B cell (primary cell): ENCODE measurements at regions not wholly inside any gene's neighbourhood (a gene's known extent, or its start where the extent isn't known, plus 50 kb on each side); places are given as distances from the start of the nearest gene placed in this dataset.

ENCODE experiments used
- ATAC-seq: fragments of 200-7000 bp; cut with Tn5 transposase; one replicate; pipeline ENCODE4 v1.10.0; 2021; ENCODE audit warnings: low read depth, mild to moderate bottlenecking, moderate number of reproducible peaks, moderate library complexity
- CTCF ChIA-PET: fragments of 350-600 bp; sonication (Branson Sonifier 250); formaldehyde crosslinking; loops from one replicate; lab custom pipeline; 2021; ENCODE audit warnings: antibody characterized with exemption, inconsistent platforms; lab: Charles Lee
- POLR2A ChIA-PET: fragments of 350-600 bp; sonication (Branson Sonifier 250); formaldehyde crosslinking; loops from one replicate; lab custom pipeline; 2021; ENCODE audit warnings: antibody characterized with exemption; lab: Charles Lee
- DNase-seq: peaks from one replicate; pipeline ENCODE4 v3.0.0; 2013
- H2AFZ ChIP-seq: 2 replicates; pipeline ENCODE4 v1.6.1; 2012; ENCODE audit warnings: mild to moderate bottlenecking, low read depth, low read length; ENCODE audit not compliant: insufficient read depth, poor library complexity, severe bottlenecking
- H3K27ac ChIP-seq, 2 donors: 1 replicate in 1 of 2; 2 replicates in 1 of 2; pipeline ENCODE4 v1.5.1; 2012 to 2013; ENCODE audit warnings: low read length in 2 of 2, mild to moderate bottlenecking in 2 of 2, moderate library complexity in 1 of 2
- H3K27me3 ChIP-seq, 4 experiments: fragments of 200-600 bp in 1 of 4; sonication (generic) in 1 of 4; replicated peaks in 1 of 4; 1 replicate in 2 of 4; 2 replicates in 2 of 4; pipeline versions ENCODE4 v1.6.1 to v1.7.0; 2013 to 2016; ENCODE audit warnings: low read length in 3 of 4, mild to moderate bottlenecking in 2 of 4, mixed read lengths in 1 of 4, moderate library complexity in 1 of 4; ENCODE audit not compliant: insufficient read depth in 4 of 4, control insufficient read depth in 3 of 4; ENCODE audit errors: control extremely low read depth in 1 of 4
- H3K36me3 ChIP-seq, 2 experiments: replicated peaks in 1 of 2; 1 replicate in 1 of 2; 2 replicates in 1 of 2; pipeline versions ENCODE4 v1.6.1 to v1.7.1; 2013; ENCODE audit warnings: low read length in 1 of 2; ENCODE audit not compliant: insufficient read depth in 2 of 2, control insufficient read depth in 1 of 2; ENCODE audit errors: control extremely low read depth in 1 of 2, extremely low read depth in 1 of 2
- H3K4me1 ChIP-seq, 2 donors: fragments of 200-600 bp in 1 of 2; sonication (generic) in 1 of 2; 1 replicate in 1 of 2; 2 replicates in 1 of 2; pipeline versions ENCODE4 v1.5.1 to v1.6.1; 2013 to 2017; ENCODE audit warnings: low read length in 2 of 2; ENCODE audit not compliant: control insufficient read depth in 2 of 2, insufficient read depth in 2 of 2
- H3K4me2 ChIP-seq: replicated peaks from 2 replicates; pipeline ENCODE3; 2012; ENCODE audit warnings: mild to moderate bottlenecking, low read depth, low read length; ENCODE audit not compliant: poor library complexity, severe bottlenecking
- H3K4me3 ChIP-seq, 5 experiments: fragments of 200-600 bp in 1 of 5; sonication (generic) in 1 of 5; 1 replicate in 3 of 5; 2 replicates in 2 of 5; pipeline versions ENCODE4 v1.5.1 to v1.7.0; 2011 to 2016; ENCODE audit warnings: low read length in 4 of 5, mild to moderate bottlenecking in 4 of 5, low read depth in 2 of 5, control low read depth in 1 of 5, moderate library complexity in 1 of 5; ENCODE audit not compliant: insufficient read depth in 1 of 5; ENCODE audit errors: control extremely low read depth in 1 of 5, extremely low read depth in 1 of 5
- H3K79me2 ChIP-seq: fragments of 200-600 bp; sonication (generic); one replicate; pipeline ENCODE4 v1.6.0; 2016; ENCODE audit warnings: low read length; ENCODE audit not compliant: control insufficient read depth, insufficient read depth
- H3K9ac ChIP-seq: fragments of 200-600 bp; sonication (generic); 2 replicates; pipeline ENCODE4 v1.6.1; 2017; ENCODE audit warnings: mild to moderate bottlenecking, low read length, moderate library complexity
- H3K9me3 ChIP-seq, 3 donors: one replicate each; pipeline versions ENCODE4 v1.6.1 to v1.7.1; 2013; ENCODE audit warnings: low read length in 2 of 3; ENCODE audit not compliant: control insufficient read depth in 2 of 3, insufficient read depth in 1 of 3; ENCODE audit errors: control extremely low read depth in 1 of 3
- H4K20me1 ChIP-seq: 2 replicates; pipeline ENCODE4 v1.6.0; 2012; ENCODE audit warnings: mild to moderate bottlenecking, low read length; ENCODE audit not compliant: insufficient read depth, control insufficient read depth, poor library complexity, severe bottlenecking
- H3K27ac Mint-ChIP-seq: one replicate; pipeline ENCODE4 v1.8.0; 2021; ENCODE audit warnings: mixed read lengths
- H3K27me3 Mint-ChIP-seq: one replicate; pipeline ENCODE4 v1.8.0; 2021; ENCODE audit warnings: mixed read lengths
- H3K4me1 Mint-ChIP-seq: one replicate; pipeline ENCODE4 v1.8.0; 2021; ENCODE audit warnings: mixed read lengths
- H3K4me3 Mint-ChIP-seq: one replicate; pipeline ENCODE4 v1.8.0; 2021; ENCODE audit warnings: mixed read lengths
- H3K9me3 Mint-ChIP-seq: one replicate; pipeline ENCODE4 v1.8.0; 2022; ENCODE audit warnings: mixed read lengths; ENCODE audit not compliant: insufficient read depth
- EZH2 ChIP-seq: IDR thresholded peaks from 2 replicates; pipeline ENCODE4 v1.6.1; 2012; ENCODE audit warnings: borderline replicate concordance, low read depth, mild to moderate bottlenecking, moderate library complexity, low read length; ENCODE audit not compliant: insufficient read depth, poor library complexity, severe bottlenecking
- WGBS: methylation state at CpG from one replicate; pipeline ENCODE4 v1.1.5; 2013; ENCODE audit warnings: missing lambda C conversion rate; ENCODE audit not compliant: insufficient coverage; 5-methylcytosine and 5-hydroxymethylcytosine counted together
- intact Hi-C: fragments of 100-400 bp; cut with micrococcal nuclease; formaldehyde crosslinking; loops from one replicate; pipeline ENCODE4 v1.10.0; 2022
- TF ChIP-seq, protein P1 (sequence below): fragments of 200-600 bp; IDR thresholded peaks from one replicate; pipeline ENCODE4 v1.8.0; 2022; ENCODE audit warnings: antibody characterized with exemption, mild to moderate bottlenecking

GRCh38 chr15:29476503-29477080, 207.0 kb upstream of the NSMCE3 start:
- Histone ChIP-seq H3K9ac (no peak overlapping the region), H3K4me1 (no peaks in the 10 kb centered on the region), H3K9me3 (peaks cover 0 to 13% (median 0%) of the 10 kb centered on the region in 3 donors), H3K27ac (no peak overlapping the region), H3K79me2 (no peaks in the 10 kb centered on the region), H4K20me1 (no peaks in the 10 kb centered on the region), H3K36me3 (no peaks in the 10 kb centered on the region), H3K4me2 (no peak overlapping the region), H2AFZ (no peak overlapping the region), H3K27me3 (no peaks in the 10 kb centered on the region), H3K4me3 (no peak overlapping the region)
- Mint-ChIP-seq H3K27me3 (no peaks in the 10 kb centered on the region), H3K4me3 (no peak overlapping the region), H3K4me1 (no peaks in the 10 kb centered on the region), H3K27ac (no peak overlapping the region), H3K9me3 (peaks cover 3% of the 10 kb centered on the region)
- ATAC-seq (no peak), DNase-seq (no peak)
- no peak for TF ChIP-seq EZH2
- TF ChIP-seq, protein P1, sequence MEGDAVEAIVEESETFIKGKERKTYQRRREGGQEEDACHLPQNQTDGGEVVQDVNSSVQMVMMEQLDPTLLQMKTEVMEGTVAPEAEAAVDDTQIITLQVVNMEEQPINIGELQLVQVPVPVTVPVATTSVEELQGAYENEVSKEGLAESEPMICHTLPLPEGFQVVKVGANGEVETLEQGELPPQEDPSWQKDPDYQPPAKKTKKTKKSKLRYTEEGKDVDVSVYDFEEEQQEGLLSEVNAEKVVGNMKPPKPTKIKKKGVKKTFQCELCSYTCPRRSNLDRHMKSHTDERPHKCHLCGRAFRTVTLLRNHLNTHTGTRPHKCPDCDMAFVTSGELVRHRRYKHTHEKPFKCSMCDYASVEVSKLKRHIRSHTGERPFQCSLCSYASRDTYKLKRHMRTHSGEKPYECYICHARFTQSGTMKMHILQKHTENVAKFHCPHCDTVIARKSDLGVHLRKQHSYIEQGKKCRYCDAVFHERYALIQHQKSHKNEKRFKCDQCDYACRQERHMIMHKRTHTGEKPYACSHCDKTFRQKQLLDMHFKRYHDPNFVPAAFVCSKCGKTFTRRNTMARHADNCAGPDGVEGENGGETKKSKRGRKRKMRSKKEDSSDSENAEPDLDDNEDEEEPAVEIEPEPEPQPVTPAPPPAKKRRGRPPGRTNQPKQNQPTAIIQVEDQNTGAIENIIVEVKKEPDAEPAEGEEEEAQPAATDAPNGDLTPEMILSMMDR, result no peak
- CTCF ChIA-PET, result no interaction called here
- POLR2A ChIA-PET, result no interaction called here
- WGBS, result 88% methylated on average over 17 of the region's 17 CpGs
- intact Hi-C loops, result no loop called here

DNA sequence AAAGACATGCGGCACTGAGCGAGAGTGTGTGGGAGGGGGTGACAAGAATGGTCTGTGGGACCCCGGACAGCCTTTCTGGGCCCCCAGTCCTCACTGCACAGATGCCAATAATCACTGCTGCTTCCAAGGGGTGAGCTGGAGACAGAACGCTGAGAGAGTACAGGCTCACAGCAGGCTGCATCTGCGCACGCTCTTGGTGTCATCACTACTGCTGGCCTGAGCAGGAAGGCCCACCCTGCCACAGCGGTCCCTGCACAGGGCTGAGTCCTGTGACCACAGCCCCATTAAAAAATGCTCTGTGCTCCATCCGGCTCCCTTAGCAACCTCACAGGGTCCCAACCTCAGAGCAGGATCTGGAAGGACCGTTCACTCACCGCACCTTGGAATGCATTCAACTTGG, 205.5 kb upstream of the NSMCE3 start:
- Histone ChIP-seq H4K20me1 (no peaks in the 10 kb centered on the region), H3K9ac (no peak overlapping the region), H2AFZ (no peak overlapping the region), H3K4me1 (no peaks in the 10 kb centered on the region), H3K79me2 (no peaks in the 10 kb centered on the region), H3K27ac (no peak overlapping the region), H3K9me3 (peaks cover 0 to 13% (median 0%) of the 10 kb centered on the region in 3 donors), H3K36me3 (no peaks in the 10 kb centered on the region), H3K4me3 (no peak overlapping the region), H3K27me3 (no peaks in the 10 kb centered on the region), H3K4me2 (no peak overlapping the region)
- 94% methylated on average over 9 of the region's 10 CpGs for WGBS
- ChIA-PET CTCF (no interaction called here), POLR2A (no interaction called here)
- DNase-seq (no peak), ATAC-seq (no peak)
- Mint-ChIP-seq H3K27me3 (no peaks in the 10 kb centered on the region), H3K9me3 (peaks cover 3% of the 10 kb centered on the region), H3K4me3 (no peak overlapping the region), H3K4me1 (no peaks in the 10 kb centered on the region), H3K27ac (no peak overlapping the region)
- TF ChIP-seq, protein P1, result no peak
- no peak for TF ChIP-seq EZH2
- intact Hi-C loops, result no loop called here
